Esophagus squamous epithelium (tissue), 5 donors: ENCODE measurements at regions not wholly inside any gene's neighbourhood (a gene's known extent, or its start where the extent isn't known, plus 50 kb on each side); places are given as distances from the start of the nearest gene placed in this dataset.

Experiments used
- DNase-seq: peaks from one replicate; lab custom pipeline; 2025; lab: John Stamatoyannopoulos, UW
- H3K27ac ChIP-seq, 4 donors: fragments of 200-600 bp; sonication (generic); one replicate each; pipeline ENCODE4 v1.5.1; 2016 to 2019; ENCODE audit warnings: mild to moderate bottlenecking in 1 of 4
- H3K27me3 ChIP-seq, 4 donors: fragments of 200-600 bp; sonication (generic); 1 replicate in 3 of 4; 2 replicates in 1 of 4; pipeline versions ENCODE4 v1.5.1 to v1.6.0; 2017 to 2021; ENCODE audit warnings: antibody characterized with exemption in 1 of 4
- H3K36me3 ChIP-seq, 3 donors: fragments of 200-600 bp; sonication (generic); one replicate each; pipeline ENCODE4 v1.5.1; 2016 to 2019
- H3K4me1 ChIP-seq, 3 donors: fragments of 200-600 bp; sonication (generic); one replicate each; pipeline ENCODE4 v1.5.1; 2017 to 2019
- H3K4me3 ChIP-seq, 4 donors: fragments of 200-600 bp; sonication (generic); 1 replicate in 3 of 4; 2 replicates in 1 of 4; pipeline ENCODE4 v1.5.1; 2016 to 2019; ENCODE audit warnings: mild to moderate bottlenecking in 2 of 4, moderate library complexity in 1 of 4
- H3K9me3 ChIP-seq, 3 donors: fragments of 200-600 bp; sonication (generic); one replicate each; pipeline ENCODE4 v1.5.1; 2016 to 2019
- POLR2A ChIP-seq, 4 donors: fragments of 450-650 bp; IDR thresholded peaks; one replicate each; pipeline ENCODE4 v1.6.1; 2017; ENCODE audit warnings: antibody characterized with exemption in 4 of 4, mild to moderate bottlenecking in 4 of 4, moderate library complexity in 3 of 4
- WGBS, 2 donors: methylation state at CpG; one replicate each; pipeline ENCODE4 v1.1.5; 2018; 5-methylcytosine and 5-hydroxymethylcytosine counted together
- intact Hi-C: fragments of 100-400 bp; cut with DNase I; formaldehyde crosslinking; loops from one replicate; pipeline ENCODE4 v1.15.0; 2022
- TF ChIP-seq, protein P1 (sequence below), 6 experiments: fragments of 450-650 bp in 4 of 6; fragments of 200-600 bp in 2 of 6; sonication (generic) in 2 of 6; IDR thresholded peaks; one replicate each; pipeline ENCODE4 v1.5.1; 2016 to 2019; ENCODE audit warnings: antibody characterized with exemption in 6 of 6, mild to moderate bottlenecking in 4 of 6, moderate library complexity in 4 of 6
- donor health status: DM: yes; HTN: yes; CAD: no.

- Histone ChIP-seq H3K27ac (no peak overlapping the region), H3K4me1 (no peaks in the 10 kb centered on the region), H3K4me3 (no peak overlapping the region), H3K9me3 (no peaks in the 10 kb centered on the region), H3K36me3 (no peaks in the 10 kb centered on the region), H3K27me3 (no peaks in the 10 kb centered on the region)
- no peak for DNase-seq
- TF ChIP-seq POLR2A (IDR thresholded peaks at IDR 0.05) = no peak
- TF ChIP-seq, protein P1, sequence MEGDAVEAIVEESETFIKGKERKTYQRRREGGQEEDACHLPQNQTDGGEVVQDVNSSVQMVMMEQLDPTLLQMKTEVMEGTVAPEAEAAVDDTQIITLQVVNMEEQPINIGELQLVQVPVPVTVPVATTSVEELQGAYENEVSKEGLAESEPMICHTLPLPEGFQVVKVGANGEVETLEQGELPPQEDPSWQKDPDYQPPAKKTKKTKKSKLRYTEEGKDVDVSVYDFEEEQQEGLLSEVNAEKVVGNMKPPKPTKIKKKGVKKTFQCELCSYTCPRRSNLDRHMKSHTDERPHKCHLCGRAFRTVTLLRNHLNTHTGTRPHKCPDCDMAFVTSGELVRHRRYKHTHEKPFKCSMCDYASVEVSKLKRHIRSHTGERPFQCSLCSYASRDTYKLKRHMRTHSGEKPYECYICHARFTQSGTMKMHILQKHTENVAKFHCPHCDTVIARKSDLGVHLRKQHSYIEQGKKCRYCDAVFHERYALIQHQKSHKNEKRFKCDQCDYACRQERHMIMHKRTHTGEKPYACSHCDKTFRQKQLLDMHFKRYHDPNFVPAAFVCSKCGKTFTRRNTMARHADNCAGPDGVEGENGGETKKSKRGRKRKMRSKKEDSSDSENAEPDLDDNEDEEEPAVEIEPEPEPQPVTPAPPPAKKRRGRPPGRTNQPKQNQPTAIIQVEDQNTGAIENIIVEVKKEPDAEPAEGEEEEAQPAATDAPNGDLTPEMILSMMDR (IDR thresholded peaks at IDR 0.05) = no peak
- intact Hi-C loops = no loop called here
- 67 to 78% methylated on average over 6 of the region's 6 CpGs for WGBS, 2 donors
Measured at GRCh38 chr2:12335131-12335530, 381.6 kb upstream of the TRIB2 start.

DNA sequence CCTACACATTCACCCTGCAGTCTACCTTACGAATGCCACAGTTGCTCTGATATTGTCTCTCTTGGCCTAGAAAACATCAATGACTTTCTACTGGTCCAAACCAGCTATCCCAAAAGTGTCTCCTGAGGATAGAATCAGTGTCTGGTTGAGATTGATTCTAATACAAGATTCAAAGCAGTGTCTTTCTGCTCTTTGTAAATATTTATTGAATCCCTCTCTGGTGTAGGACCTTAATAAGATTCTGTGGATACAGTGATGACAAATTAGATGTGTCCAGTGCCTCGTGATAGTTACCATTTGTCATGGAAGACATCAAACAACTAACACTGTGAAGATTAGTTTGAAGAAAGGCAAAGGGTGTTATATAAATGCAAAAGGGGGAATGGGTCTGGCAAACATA is 380.7 kb upstream of the TRIB2 start:
- H3K27me3 ChIP-seq = no peaks in the 10 kb centered on the region
- 66 to 94% methylated on average over 2 of the region's 2 CpGs for WGBS, 2 donors
- DNase-seq = no peak
- H3K4me3 ChIP-seq = no peak overlapping the region
- H3K36me3 ChIP-seq = no peaks in the 10 kb centered on the region
- H3K27ac ChIP-seq = no peak overlapping the region
- H3K9me3 ChIP-seq = no peaks in the 10 kb centered on the region
- TF ChIP-seq, protein P1 (IDR thresholded peaks at IDR 0.05) = no peak
- no peak for TF ChIP-seq POLR2A (IDR thresholded peaks at IDR 0.05)
- intact Hi-C loops = no loop called here
- H3K4me1 ChIP-seq = no peaks in the 10 kb centered on the region

DNA sequence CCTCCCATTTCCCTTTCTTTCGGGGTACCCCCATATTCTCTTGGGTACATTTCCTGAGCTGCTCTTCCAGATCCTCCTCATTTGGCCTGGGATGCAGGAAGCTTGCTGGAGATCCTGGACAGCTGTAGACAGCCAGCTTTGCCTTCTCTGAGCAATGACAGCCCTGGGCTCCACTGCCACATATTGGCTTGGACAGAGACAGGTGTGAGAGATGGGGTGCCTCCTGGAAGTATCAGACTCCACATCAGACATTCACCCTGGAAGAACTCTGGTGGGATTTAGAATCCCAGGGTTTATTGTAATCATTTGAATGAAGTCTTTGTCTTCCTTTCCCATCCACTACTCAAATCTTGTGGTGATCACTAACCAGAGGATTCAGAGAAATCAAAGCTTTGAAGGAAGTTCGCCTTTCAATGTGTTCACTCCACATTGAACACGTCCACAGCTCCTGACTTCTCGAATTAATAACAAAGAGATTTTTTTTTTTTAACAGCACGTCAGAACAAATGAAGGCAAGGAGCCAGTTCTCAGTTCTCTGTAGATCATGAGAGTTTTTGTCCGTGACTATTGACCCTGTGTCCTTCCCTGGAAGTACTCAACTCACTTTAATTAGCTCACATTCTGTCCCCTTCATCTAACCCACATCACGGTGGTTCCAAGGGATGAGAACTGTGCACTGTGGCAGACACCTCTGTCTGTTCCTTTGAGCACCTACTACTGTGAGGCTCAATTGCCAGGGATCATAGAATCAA is 377.6 kb upstream of the TRIB2 start:
- WGBS, 2 donors = 81 to 85% methylated on average over 7 of the region's 7 CpGs
- intact Hi-C loops = no loop called here
- no peak for DNase-seq
- no peaks in the 10 kb centered on the region for H3K4me1 ChIP-seq
- no peaks in the 10 kb centered on the region for H3K36me3 ChIP-seq
- H3K27ac ChIP-seq = no peak overlapping the region
- H3K4me3 ChIP-seq = no peak overlapping the region
- H3K9me3 ChIP-seq = no peaks in the 10 kb centered on the region
- TF ChIP-seq, protein P1 (IDR thresholded peaks at IDR 0.05) = no peak
- no peak for TF ChIP-seq POLR2A (IDR thresholded peaks at IDR 0.05)
- H3K27me3 ChIP-seq = no peaks in the 10 kb centered on the region

GRCh38 chr2:12340164-12340563 is 376.6 kb upstream of the TRIB2 start:
- Histone ChIP-seq H3K4me1 (no peaks in the 10 kb centered on the region), H3K36me3 (no peaks in the 10 kb centered on the region), H3K27me3 (no peaks in the 10 kb centered on the region), H3K27ac (no peak overlapping the region), H3K9me3 (no peaks in the 10 kb centered on the region), H3K4me3 (no peak overlapping the region)
- TF ChIP-seq, protein P1 (IDR thresholded peaks at IDR 0.05) = no peak
- no peak for TF ChIP-seq POLR2A (IDR thresholded peaks at IDR 0.05)
- intact Hi-C loops = no loop called here
- 46 to 68% methylated on average over 4 of the region's 4 CpGs for WGBS, 2 donors
- no peak for DNase-seq

DNA sequence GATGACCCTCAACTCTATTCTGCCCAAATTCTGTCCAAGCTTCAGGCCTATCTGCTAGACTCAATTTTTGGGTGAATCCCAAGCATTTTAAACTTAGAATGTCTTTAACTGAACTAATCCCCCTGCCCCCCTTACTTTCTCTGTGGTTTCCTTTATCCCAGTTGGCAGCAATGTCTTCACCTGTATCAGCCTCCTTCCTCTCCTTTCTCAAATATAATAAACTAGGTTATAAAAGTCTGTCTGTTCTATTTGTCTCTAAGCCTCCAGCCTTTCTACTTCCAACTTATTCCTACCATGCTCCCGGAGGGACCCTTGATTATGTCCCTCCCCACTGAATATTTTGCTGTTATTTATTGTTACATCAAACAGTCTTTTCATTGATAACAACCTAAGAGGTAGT is 375.5 kb upstream of the TRIB2 start:
- intact Hi-C loops = no loop called here
- Histone ChIP-seq H3K9me3 (no peaks in the 10 kb centered on the region), H3K36me3 (no peaks in the 10 kb centered on the region), H3K27me3 (no peaks in the 10 kb centered on the region), H3K27ac (no peak overlapping the region), H3K4me3 (no peak overlapping the region), H3K4me1 (no peaks in the 10 kb centered on the region)
- no peak for TF ChIP-seq POLR2A (IDR thresholded peaks at IDR 0.05)
- TF ChIP-seq, protein P1 (IDR thresholded peaks at IDR 0.05) = no peak
- no peak for DNase-seq
- WGBS, 2 donors = 78 to 80% methylated on average over 1 of the region's 1 CpG
